HG03354 (cell line): ENCODE measurements at regions not wholly inside any gene's neighbourhood (a gene's known extent, or its start where the extent isn't known, plus 50 kb on each side); places are given as distances from the start of the nearest gene placed in this dataset.
"Not testable (repeated sequence)": the region's sequence is repeated elsewhere in the genome, so short reads cannot be mapped to it uniquely, and the experiment has no call there.

ENCODE experiments used
- ATAC-seq: cut with Tn5 transposase; IDR thresholded peaks from one replicate; pipeline ENCODE4 v1.9.1; 2021; ENCODE audit warnings: mild to moderate bottlenecking; ENCODE audit not compliant: unreplicated experiment, poor library complexity, severe bottlenecking

- ATAC-seq = not testable (repeated sequence)
Observed at GRCh38 chr14:48697362-48697761, 888.8 kb downstream of the RPS29 start.

- no peak for ATAC-seq
Observed at GRCh38 chr14:48693793-48694192, 892.4 kb downstream of the RPS29 start.

- no peak for ATAC-seq
Observed at GRCh38 chr14:48690349-48690748, 895.8 kb downstream of the RPS29 start.

- no peak for ATAC-seq
Observed at GRCh38 chr14:48686650-48687049, 899.5 kb downstream of the RPS29 start.

GRCh38 chr14:48672506-48672905 lies 913.7 kb downstream of the RPS29 start:
- ATAC-seq = no peak

GRCh38 chr14:48670939-48671338 lies 915.2 kb downstream of the RPS29 start:
- no peak for ATAC-seq

GRCh38 chr14:48665077-48665784 lies 920.9 kb downstream of the RPS29 start:
- no peak for ATAC-seq

GRCh38 chr14:48643241-48643640 lies 942.9 kb downstream of the RPS29 start:
- ATAC-seq = no peak

- ATAC-seq = no peak
Observed at GRCh38 chr14:48628870-48629269, 953.5 kb upstream of the MDGA2 start.

GRCh38 chr14:48622980-48623379 lies 947.6 kb upstream of the MDGA2 start:
- no peak for ATAC-seq

- ATAC-seq = no peak
Observed at GRCh38 chr14:48618057-48618456, 942.7 kb upstream of the MDGA2 start.

GRCh38 chr14:48616931-48617330 lies 941.5 kb upstream of the MDGA2 start:
- no peak for ATAC-seq

- ATAC-seq = no peak
Observed at GRCh38 chr14:48615618-48616017, 940.2 kb upstream of the MDGA2 start.

GRCh38 chr14:48614003-48614402 lies 938.6 kb upstream of the MDGA2 start:
- no peak for ATAC-seq

GRCh38 chr14:48606960-48607359 lies 931.6 kb upstream of the MDGA2 start:
- not testable (repeated sequence) for ATAC-seq

- no peak for ATAC-seq
Observed at GRCh38 chr14:48598458-48598857, 923.1 kb upstream of the MDGA2 start.

- ATAC-seq = no peak
Observed at GRCh38 chr14:48586099-48586498, 910.7 kb upstream of the MDGA2 start.

GRCh38 chr14:48584031-48584430 lies 908.6 kb upstream of the MDGA2 start:
- ATAC-seq = peak; percentile 90

- no peak for ATAC-seq
Observed at GRCh38 chr14:48582938-48583337, 907.5 kb upstream of the MDGA2 start.

- no peak for ATAC-seq
Observed at GRCh38 chr14:48580692-48581091, 905.3 kb upstream of the MDGA2 start.

GRCh38 chr14:48575772-48576171 lies 900.4 kb upstream of the MDGA2 start:
- no peak for ATAC-seq

GRCh38 chr14:48568688-48569087 lies 893.3 kb upstream of the MDGA2 start:
- no peak for ATAC-seq
